GM19372 (cell line): ENCODE measurements at regions not wholly inside any gene's neighbourhood (a gene's known extent, or its start where the extent isn't known, plus 50 kb on each side); places are given as distances from the start of the nearest gene placed in this dataset.
"Not testable (repeated sequence)": the region's sequence is repeated elsewhere in the genome, so short reads cannot be mapped to it uniquely, and the experiment has no call there.

Experiments
- ATAC-seq: cut with Tn5 transposase; IDR thresholded peaks from one replicate; pipeline ENCODE4 v1.9.1; 2021; ENCODE audit warnings: mild to moderate bottlenecking, low read depth, moderate library complexity; ENCODE audit not compliant: unreplicated experiment

- not testable (repeated sequence) for ATAC-seq
Observed at GRCh38 chr9:62798884-62799850, 1609.3 kb downstream of the SPATA31A7 start.

GRCh38 chr9:62799851-62800371, 1610.1 kb downstream of the SPATA31A7 start:
- not testable (repeated sequence) for ATAC-seq

DNA sequence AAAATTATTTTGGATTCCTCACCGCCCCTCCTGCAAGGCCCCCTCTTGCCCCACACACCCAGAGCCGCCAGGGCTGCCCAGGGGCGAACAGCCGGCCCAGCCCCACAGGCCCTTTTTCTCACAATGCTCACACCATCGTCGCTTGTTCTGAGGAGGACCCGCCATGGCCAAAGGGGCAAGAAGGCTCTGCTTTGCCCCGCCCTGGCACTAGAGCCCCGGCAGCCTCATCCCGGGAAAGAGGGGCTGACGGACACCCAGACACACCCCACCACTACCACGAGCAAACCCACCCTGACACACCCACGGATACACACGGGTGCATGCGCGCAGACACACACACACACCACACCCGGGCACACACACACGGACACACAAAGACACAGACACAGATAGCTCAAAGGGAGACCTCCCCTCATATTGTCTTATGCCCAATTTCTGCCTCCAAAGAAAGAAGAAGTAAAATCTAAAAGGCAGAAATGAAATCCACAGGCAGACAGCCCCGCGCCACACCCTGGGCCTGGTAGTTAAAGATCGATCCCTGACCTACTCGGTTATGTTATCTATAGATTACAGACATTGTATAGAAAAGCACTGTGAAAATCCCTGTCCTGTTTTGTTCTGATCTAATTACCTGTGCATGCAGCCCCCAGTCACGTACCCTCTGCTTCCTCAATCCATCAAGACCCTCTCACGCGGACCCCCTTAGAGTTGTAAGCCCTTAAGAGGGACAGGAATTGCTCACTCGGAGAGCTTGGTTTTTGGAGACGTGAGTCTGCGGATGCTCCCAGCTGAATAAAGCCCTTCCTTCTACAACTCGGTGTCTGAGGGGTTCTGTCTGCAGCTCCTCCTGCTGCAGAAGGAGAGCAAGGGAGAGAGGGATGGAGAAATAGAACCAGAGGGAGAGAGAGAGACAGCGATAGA, 1610.9 kb downstream of the SPATA31A7 start:
- not testable (repeated sequence) for ATAC-seq

- not testable (repeated sequence) for ATAC-seq
Observed at GRCh38 chr9:62801372-62801811, 1611.6 kb downstream of the SPATA31A7 start.

DNA sequence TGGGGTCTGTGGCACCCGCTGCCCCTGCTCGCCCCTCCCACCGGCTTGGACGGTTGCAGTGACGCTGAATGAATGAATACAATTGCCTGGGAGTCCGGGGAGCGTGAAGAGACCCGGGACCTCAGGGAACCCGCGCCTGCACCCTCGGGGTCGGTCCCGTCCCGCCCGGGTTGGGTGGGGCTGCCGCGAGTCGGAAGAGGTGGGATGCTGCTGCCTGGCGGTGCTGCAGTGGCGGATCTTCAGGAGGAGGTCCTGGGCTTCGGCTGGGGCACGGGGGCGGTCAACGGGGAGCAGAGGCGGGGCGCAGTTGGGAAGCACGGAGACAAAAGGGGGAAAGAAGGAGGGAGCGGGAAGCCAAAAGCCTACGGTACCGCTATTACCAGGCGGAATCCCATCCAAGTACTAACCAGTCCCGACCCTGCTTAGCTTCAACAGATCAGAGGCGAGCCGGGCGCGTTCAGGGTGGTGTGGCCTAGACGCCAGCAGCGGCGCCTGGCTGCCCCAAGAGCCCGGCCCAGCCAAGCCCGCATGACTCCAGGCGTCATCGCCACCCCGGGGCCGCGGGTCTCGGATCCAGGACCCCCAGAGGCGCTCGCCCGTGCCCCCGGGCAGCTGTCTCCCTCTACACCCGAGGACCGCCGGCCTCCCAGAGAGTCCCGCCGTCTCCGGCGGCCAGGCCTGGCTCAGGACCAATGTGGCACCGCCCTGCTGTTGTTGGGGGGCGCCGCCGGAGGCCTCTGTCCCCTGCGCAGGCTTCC, 1612.3 kb downstream of the SPATA31A7 start:
- peak; percentile 99 for ATAC-seq

- not testable (repeated sequence) for ATAC-seq
Observed at GRCh38 chr9:62802719-62803079, 1612.9 kb downstream of the SPATA31A7 start.

DNA sequence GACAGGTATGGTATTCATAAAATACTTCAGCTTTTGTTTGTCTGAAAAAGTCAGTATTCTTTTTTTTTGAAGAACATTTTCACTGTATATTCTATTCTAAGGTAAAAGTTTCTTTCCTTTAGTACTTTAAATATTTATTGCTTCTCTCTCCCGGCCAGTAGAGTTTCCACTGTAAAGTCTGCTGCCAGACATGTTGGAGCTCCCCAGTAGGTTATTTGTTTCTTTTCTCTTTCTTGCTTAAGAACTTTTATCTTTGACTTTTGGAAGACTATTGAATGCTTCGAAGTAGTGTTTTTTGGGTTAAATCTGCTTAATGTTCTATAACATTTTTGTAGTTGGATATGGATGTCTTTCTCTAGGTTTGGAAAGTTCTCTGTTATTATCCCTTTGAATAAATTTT, 1613.3 kb downstream of the SPATA31A7 start:
- ATAC-seq = not testable (repeated sequence)

- not testable (repeated sequence) for ATAC-seq
Observed at GRCh38 chr9:62804314-62804713, 1614.5 kb downstream of the SPATA31A7 start.

- ATAC-seq = not testable (repeated sequence)
Observed at GRCh38 chr9:62807424-62807823, 1617.6 kb downstream of the SPATA31A7 start.

DNA sequence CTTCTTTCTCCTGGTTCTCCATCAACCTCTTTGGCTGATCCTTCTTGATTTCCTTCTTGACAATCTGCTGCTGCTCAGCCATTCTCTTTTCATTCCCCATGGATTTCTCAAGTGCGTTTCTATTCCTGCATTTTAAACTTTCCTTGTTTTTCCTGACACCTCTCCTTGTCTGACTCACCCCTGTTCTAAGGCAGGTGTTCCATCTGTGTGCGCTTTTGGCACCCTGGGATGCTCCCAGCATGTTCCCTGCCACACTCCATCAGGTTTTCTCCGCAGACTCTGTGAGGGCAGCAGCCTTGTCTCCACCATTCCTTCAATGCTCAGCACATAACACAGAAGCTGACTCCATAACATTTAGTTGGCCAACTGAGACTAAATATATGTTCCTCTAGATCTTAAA, 1618.2 kb downstream of the SPATA31A7 start:
- not testable (repeated sequence) for ATAC-seq

GRCh38 chr9:62810318-62810717, 1620.5 kb downstream of the SPATA31A7 start:
- not testable (repeated sequence) for ATAC-seq

DNA sequence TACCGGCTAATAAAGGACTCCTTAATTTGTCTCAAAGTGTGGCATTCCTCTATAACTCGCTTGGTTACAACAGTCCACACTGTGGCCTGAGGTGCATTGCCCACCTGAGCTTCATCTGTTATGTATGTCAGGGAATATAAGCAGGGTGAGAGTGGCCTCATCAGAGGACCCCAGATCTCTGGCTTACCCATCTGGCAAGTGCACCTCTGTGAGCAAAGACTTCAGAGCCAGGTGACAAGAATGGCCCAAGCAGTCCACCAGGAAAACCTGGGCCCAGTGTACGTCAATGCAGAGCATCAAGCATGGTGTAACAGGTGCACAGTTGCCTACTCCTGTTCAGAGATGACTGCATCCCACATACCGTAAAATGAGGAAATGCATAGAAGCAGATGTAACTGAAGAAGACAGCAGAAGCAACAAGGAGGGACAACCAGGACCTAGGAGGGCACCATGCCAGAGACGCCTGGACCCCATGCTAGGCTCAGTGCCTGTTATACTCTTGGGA, 1621.0 kb downstream of the SPATA31A7 start:
- ATAC-seq = not testable (repeated sequence)

- not testable (repeated sequence) for ATAC-seq
Observed at GRCh38 chr9:62815436-62815835, 1625.6 kb downstream of the SPATA31A7 start.

DNA sequence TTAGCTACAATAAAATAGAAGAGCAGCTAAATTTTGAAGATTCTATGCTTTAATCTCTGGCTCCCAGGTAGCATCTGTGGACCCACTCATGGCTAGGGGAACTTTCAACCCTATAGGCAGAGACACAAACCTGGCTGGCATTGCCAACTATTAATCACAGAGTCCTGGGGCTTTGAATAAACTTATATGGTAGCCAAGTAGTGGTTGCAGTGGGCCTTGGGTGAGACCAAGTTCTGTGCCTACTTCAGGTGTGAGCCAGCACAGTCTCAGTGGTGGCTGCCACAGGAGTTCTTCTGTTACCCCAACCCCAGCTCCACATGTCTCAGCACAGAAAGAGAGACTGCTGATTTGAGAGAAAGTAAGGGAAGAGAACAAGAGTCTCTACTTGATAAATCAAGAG, 1626.5 kb downstream of the SPATA31A7 start:
- not testable (repeated sequence) for ATAC-seq

DNA sequence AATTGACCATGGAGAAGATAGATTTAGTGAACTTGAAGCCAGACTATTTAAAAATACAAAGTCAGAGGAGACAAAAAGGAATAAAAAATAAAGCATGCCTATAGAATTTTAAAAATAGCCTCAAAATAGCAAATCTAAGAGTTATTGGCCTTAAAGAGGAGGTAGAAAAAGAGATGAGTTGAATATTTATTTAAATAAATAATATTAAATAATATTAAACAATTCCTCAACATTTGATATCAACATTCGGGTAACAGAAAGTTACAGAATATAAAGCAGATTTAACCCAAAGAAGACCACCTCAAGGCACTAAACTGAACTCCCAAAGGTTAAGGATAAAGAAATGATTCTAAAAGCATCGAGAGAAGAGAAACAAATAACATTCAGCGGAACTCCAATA, 1627.4 kb downstream of the SPATA31A7 start:
- not testable (repeated sequence) for ATAC-seq

DNA sequence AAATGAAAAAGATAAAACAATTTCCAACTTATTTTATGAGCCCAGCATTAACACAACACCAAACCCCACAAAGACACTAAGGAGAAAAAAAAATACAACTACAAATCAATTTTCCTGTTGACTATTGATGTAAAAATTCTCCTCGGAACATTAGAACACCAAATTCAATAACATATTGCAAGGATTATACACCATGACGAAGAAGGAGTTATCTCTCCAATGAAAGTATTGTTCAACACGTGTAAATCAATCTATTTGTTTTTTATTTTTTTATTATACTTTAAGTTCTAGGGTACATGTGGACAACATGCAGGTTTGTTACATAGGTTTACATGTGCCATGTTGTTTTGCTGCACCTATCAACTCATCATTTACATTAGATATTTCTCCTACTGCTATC, 1632.3 kb downstream of the SPATA31A7 start:
- ATAC-seq = not testable (repeated sequence)

DNA sequence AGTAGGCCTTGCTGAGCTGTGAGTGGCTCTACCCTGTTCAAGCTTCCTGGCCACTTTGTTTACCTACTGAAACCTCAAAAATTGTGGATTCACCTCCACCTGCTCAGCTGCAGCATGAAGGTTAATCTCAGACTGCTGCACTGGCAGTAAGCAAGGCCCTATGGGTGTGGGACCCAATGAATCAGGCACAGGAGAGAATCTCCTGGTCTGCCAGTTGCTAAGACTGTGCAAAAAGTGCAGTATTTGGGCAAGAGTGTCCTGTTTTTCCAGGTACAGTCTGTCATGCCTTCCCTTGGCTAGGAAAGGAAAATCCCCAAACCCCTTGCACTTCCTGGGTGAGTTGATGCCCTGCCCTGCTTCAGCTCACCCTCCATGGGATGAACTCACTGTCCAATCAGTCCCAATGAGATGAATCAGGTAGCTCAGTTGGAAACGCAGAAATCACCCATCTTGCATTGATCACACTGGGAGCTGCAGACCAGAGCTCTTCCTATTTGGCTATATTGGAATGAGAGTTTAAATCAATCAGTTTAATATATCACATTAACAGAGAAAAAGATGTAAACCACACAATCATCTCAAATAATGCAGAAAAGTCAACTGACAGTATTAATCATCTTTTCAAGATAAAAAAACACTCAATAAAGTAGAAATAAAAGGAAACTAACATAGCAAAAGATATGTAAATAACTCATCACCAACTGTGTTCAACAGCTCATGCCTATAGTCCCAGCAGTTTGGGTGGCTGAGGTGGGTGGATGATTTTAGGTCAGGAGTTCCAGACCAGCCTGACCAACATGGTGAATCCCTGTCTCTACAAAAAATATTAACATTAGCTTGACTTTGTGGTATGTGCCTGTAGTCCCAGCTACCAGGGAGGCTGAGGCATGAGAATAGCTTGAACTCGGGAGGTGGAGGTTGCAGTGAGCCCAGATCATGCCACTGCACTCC, 1638.4 kb downstream of the SPATA31A7 start:
- ATAC-seq = not testable (repeated sequence)

DNA sequence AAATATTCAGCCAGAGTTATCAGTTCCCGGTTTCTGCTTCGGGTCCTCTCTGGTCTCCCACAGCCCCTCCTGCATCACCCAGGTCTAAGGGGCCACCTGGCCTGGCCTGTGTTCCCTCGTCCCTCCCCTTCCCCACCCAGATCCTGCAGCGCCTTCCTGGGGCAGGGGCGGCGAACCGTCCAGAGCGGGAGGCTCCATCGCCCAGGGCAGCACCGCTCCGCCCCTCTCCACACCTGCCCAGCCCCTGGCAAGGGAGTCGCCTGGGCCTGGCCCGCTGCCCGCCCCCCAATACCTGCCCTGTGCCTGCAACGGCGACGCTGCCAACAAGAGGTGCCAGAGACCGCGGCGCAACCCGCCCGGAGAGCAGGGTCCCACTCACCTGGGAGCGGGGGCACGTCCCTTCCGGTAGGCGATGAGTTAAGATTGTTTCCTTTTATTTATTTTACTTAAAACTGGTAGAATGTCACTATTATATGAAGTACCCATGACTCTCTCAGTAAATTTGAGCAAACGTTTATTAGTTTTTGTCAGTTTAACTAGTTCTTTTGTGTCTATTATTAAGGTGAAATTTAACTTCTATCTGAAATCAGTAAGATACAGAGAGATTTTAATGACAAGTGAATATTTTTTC, 1641.1 kb downstream of the SPATA31A7 start:
- ATAC-seq = not testable (repeated sequence)
